Sigmoid colon (tissue), 4 donors: ENCODE measurements at regions not wholly inside any gene's neighbourhood (a gene's known extent, or its start where the extent isn't known, plus 50 kb on each side); places are given as distances from the start of the nearest gene placed in this dataset.

Experiments used
- EP300 ChIP-seq, 4 donors: sonication (generic); formaldehyde crosslinking; IDR thresholded peaks; one replicate each; pipeline ENCODE4 v1.6.1; 2017; ENCODE audit warnings: antibody characterized with exemption in 4 of 4
- POLR2A ChIP-seq, 2 donors: fragments of 450-650 bp; IDR thresholded peaks; one replicate each; pipeline ENCODE4 v1.6.1; 2016; ENCODE audit warnings: antibody characterized with exemption in 2 of 2, mild to moderate bottlenecking in 2 of 2, moderate library complexity in 2 of 2
- TF ChIP-seq, protein P1 (sequence below), 4 experiments: fragments of 450-650 bp in 3 of 4; fragments of 200-600 bp in 1 of 4; IDR thresholded peaks; one replicate each; pipeline ENCODE4 v1.5.1; 2016 to 2019; ENCODE audit warnings: antibody characterized with exemption in 4 of 4, mild to moderate bottlenecking in 3 of 4, moderate library complexity in 2 of 4

DNA sequence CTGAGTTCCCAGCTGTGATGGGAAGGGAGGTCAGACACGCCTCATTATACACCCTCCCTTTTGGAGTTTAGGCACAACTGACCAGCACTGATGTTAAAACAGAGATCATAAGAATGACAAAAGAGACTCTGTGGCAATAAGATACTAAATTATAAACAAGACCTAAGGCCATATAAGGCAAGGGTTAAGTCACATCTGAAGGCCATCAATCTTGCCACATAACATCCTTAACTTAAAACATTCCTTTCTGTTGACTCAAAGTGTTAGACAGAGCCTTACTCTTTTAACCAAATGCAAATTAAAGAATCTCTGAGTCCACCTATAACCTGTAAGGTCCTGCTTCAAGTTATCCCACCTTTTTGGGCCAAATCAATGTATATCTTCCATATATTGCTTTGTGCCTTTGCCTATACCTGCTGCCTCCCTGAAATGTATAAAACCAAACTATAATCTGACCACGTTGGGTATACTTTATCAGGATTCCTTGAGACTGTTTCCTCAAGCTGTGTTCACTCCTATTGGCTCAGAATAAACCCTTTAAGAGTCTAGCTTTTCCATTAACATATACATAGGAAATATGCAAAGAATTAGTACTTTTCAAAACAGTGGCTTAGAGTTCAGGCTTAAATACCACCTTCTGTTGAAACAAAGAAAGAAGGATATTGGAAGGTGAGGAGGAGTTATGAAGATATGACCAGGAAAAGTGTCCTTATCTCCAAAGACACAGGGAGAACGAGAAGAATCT is 214.4 kb upstream of the PPP1R2C start:
- TF ChIP-seq, protein P1, sequence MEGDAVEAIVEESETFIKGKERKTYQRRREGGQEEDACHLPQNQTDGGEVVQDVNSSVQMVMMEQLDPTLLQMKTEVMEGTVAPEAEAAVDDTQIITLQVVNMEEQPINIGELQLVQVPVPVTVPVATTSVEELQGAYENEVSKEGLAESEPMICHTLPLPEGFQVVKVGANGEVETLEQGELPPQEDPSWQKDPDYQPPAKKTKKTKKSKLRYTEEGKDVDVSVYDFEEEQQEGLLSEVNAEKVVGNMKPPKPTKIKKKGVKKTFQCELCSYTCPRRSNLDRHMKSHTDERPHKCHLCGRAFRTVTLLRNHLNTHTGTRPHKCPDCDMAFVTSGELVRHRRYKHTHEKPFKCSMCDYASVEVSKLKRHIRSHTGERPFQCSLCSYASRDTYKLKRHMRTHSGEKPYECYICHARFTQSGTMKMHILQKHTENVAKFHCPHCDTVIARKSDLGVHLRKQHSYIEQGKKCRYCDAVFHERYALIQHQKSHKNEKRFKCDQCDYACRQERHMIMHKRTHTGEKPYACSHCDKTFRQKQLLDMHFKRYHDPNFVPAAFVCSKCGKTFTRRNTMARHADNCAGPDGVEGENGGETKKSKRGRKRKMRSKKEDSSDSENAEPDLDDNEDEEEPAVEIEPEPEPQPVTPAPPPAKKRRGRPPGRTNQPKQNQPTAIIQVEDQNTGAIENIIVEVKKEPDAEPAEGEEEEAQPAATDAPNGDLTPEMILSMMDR (IDR thresholded peaks at IDR 0.05), result no peak
- TF ChIP-seq POLR2A (IDR thresholded peaks at IDR 0.05) (no peak), EP300 (IDR thresholded peaks at IDR 0.05) (no peak)
